Endothelial cell of umbilical vein (primary cell): ENCODE measurements at regions not wholly inside any gene's neighbourhood (a gene's known extent, or its start where the extent isn't known, plus 50 kb on each side); places are given as distances from the start of the nearest gene placed in this dataset.

Experiments
- BruUV-seq: library from RNA; stranded (reverse); fragments of 400-500 nt; replicated peaks from 2 replicates; lab custom pipeline; 2021; lab: Mats Ljungman, UMichigan
- CTCF ChIA-PET: fragments of 300-600, 350-600 bp; sonication (Branson Sonifier 250); formaldehyde crosslinking; loops from one replicate; lab custom pipeline; 2021; ENCODE audit warnings: antibody characterized with exemption, inconsistent platforms; lab: Charles Lee
- POLR2A ChIA-PET: fragments of 300-600, 350-600 bp; sonication (Branson Sonifier 250); formaldehyde crosslinking; loops from one replicate; lab custom pipeline; 2021; ENCODE audit warnings: antibody characterized with exemption, inconsistent platforms; lab: Charles Lee
- DNase-seq: peaks from one replicate; pipeline ENCODE4 v3.0.0-alpha.2; 2011; ENCODE audit warnings: low read depth, low spot score
- FAIRE-seq: peaks from 2 replicates; lab custom pipeline; 2011; peaks lifted over from hg19 to GRCh38; lab: Jason Lieb, UNC
- H2AFZ ChIP-seq: 2 replicates; pipeline ENCODE4 v1.6.0; 2012; ENCODE audit warnings: low read depth, low read length, control low read depth, inconsistent platforms
- H3K27ac ChIP-seq: 2 replicates; pipeline ENCODE4 v1.5.1; 2011; ENCODE audit warnings: low read depth, mild to moderate bottlenecking, control low read depth, low read length, moderate library complexity; ENCODE audit not compliant: insufficient read depth
- H3K27me3 ChIP-seq, 2 experiments: 2 replicates each; pipeline versions ENCODE4 v1.6.0 to v1.6.1; 2011; ENCODE audit warnings: low read length in 2 of 2, mixed read lengths in 1 of 2; ENCODE audit not compliant: control insufficient read depth in 2 of 2, insufficient read depth in 2 of 2
- H3K36me3 ChIP-seq, 2 experiments: 2 replicates in 1 of 2; 3 replicates in 1 of 2; pipeline ENCODE4 v1.5.1; 2011; ENCODE audit warnings: low read length in 2 of 2, mild to moderate bottlenecking in 1 of 2, moderate library complexity in 1 of 2; ENCODE audit not compliant: control insufficient read depth in 2 of 2, insufficient read depth in 2 of 2; ENCODE audit errors: extremely low read depth in 1 of 2
- H3K4me1 ChIP-seq: 3 replicates; pipeline ENCODE4 v1.5.1; 2011; ENCODE audit warnings: mild to moderate bottlenecking, low read length; ENCODE audit not compliant: control insufficient read depth, insufficient read depth; ENCODE audit errors: extremely low read depth
- H3K4me2 ChIP-seq: 2 replicates; pipeline ENCODE4 v1.6.1; 2011; ENCODE audit warnings: low read length, control low read depth, mixed read lengths; ENCODE audit not compliant: insufficient read depth
- H3K4me3 ChIP-seq, 3 experiments: fragments of 200-600 bp in 1 of 3; sonication (generic), shearing (Covaris generic) in 1 of 3; replicated peaks in 1 of 3; 2 replicates each; pipeline ENCODE4 v1.5.1; 2011 to 2016; ENCODE audit warnings: control low read depth in 3 of 3, low read length in 3 of 3, mild to moderate bottlenecking in 2 of 3, inconsistent platforms in 1 of 3, low read depth in 1 of 3, moderate library complexity in 1 of 3; ENCODE audit not compliant: insufficient read depth in 1 of 3
- H3K79me2 ChIP-seq: 2 replicates; pipeline ENCODE4 v1.6.0; 2012; ENCODE audit warnings: low read length, inconsistent platforms; ENCODE audit not compliant: control insufficient read depth, insufficient read depth
- H3K9ac ChIP-seq: replicated peaks from 2 replicates; pipeline ENCODE3; 2011; ENCODE audit warnings: low read length, control low read depth; ENCODE audit not compliant: insufficient read depth; ENCODE audit errors: extremely low read depth
- H3K9me1 ChIP-seq: replicated peaks from 3 replicates; pipeline ENCODE4 v1.6.0; 2011; ENCODE audit warnings: mild to moderate bottlenecking, low read length; ENCODE audit not compliant: control insufficient read depth, insufficient read depth; ENCODE audit errors: extremely low read depth
- H3K9me3 ChIP-seq: replicated peaks from 2 replicates; pipeline ENCODE4 v1.5.1; 2012; ENCODE audit warnings: low read length, inconsistent platforms; ENCODE audit not compliant: control insufficient read depth, insufficient read depth
- H4K20me1 ChIP-seq: replicated peaks from 2 replicates; pipeline ENCODE3; 2011; ENCODE audit warnings: mild to moderate bottlenecking, low read length; ENCODE audit not compliant: control insufficient read depth, insufficient read depth; ENCODE audit errors: extremely low read depth
- EZH2 ChIP-seq: IDR thresholded peaks from 2 replicates; pipeline ENCODE4 v1.6.1; 2012; ENCODE audit warnings: borderline replicate concordance, low read depth, mild to moderate bottlenecking, moderate library complexity, low read length, inconsistent platforms; ENCODE audit not compliant: severe bottlenecking
- FOS ChIP-seq: IDR thresholded peaks from 2 replicates; pipeline ENCODE4 v1.6.1; 2011; ENCODE audit warnings: mild to moderate bottlenecking, low read length, moderate library complexity, borderline replicate concordance; ENCODE audit not compliant: insufficient read depth
- GATA2 ChIP-seq: IDR thresholded peaks from 2 replicates; pipeline ENCODE4 v1.7.0; 2011; ENCODE audit warnings: low read depth, mild to moderate bottlenecking, moderate library complexity, mixed read lengths, low read length; ENCODE audit not compliant: insufficient read length, insufficient read depth
- JUN ChIP-seq: IDR thresholded peaks from 2 replicates; pipeline ENCODE4 v1.6.1; 2011; ENCODE audit warnings: borderline replicate concordance, low read depth; ENCODE audit not compliant: insufficient read length, insufficient read depth
- MYC ChIP-seq: IDR thresholded peaks from one replicate; pipeline ENCODE4 v1.6.1; 2011; ENCODE audit warnings: mild to moderate bottlenecking, low read depth, low read length
- POLR2A ChIP-seq: IDR thresholded peaks from 2 replicates; pipeline ENCODE4 v1.6.1; 2012; ENCODE audit warnings: low read depth, mild to moderate bottlenecking, control low read depth, low read length
- POLR2AphosphoS5 ChIP-seq: IDR thresholded peaks from 2 replicates; pipeline ENCODE4 v1.6.1; 2012; ENCODE audit warnings: low read depth, mild to moderate bottlenecking, control low read depth, low read length, moderate library complexity; ENCODE audit not compliant: insufficient read depth
- dilution Hi-C: fragments of 300-500 bp; cut with MboI; formaldehyde crosslinking; loops from one replicate; pipeline ENCODE4 v1.15.0; 2019; ENCODE audit warnings: low sequenced_read_pairs; ENCODE audit not compliant: extremely low pct_ligation_motif_present
- intact Hi-C: fragments of 100-400 bp; cut with micrococcal nuclease; formaldehyde crosslinking; loops from one replicate; pipeline ENCODE4 v1.10.0; 2022
- TF ChIP-seq, protein P1 (sequence below): IDR thresholded peaks from 2 replicates; pipeline ENCODE4 v1.6.1; 2011; ENCODE audit not compliant: insufficient read depth, insufficient read length
- TF ChIP-seq, protein P2 (sequence below), 2 donors: IDR thresholded peaks; 1 replicate in 1 of 2; 2 replicates in 1 of 2; pipeline ENCODE4 v1.5.1; 2011; ENCODE audit warnings: low read length in 2 of 2, mild to moderate bottlenecking in 2 of 2, moderate library complexity in 2 of 2, control low read depth in 1 of 2, inconsistent platforms in 1 of 2, low read depth in 1 of 2; ENCODE audit not compliant: insufficient read depth in 1 of 2; ENCODE audit errors: extremely low read depth in 1 of 2

DNA sequence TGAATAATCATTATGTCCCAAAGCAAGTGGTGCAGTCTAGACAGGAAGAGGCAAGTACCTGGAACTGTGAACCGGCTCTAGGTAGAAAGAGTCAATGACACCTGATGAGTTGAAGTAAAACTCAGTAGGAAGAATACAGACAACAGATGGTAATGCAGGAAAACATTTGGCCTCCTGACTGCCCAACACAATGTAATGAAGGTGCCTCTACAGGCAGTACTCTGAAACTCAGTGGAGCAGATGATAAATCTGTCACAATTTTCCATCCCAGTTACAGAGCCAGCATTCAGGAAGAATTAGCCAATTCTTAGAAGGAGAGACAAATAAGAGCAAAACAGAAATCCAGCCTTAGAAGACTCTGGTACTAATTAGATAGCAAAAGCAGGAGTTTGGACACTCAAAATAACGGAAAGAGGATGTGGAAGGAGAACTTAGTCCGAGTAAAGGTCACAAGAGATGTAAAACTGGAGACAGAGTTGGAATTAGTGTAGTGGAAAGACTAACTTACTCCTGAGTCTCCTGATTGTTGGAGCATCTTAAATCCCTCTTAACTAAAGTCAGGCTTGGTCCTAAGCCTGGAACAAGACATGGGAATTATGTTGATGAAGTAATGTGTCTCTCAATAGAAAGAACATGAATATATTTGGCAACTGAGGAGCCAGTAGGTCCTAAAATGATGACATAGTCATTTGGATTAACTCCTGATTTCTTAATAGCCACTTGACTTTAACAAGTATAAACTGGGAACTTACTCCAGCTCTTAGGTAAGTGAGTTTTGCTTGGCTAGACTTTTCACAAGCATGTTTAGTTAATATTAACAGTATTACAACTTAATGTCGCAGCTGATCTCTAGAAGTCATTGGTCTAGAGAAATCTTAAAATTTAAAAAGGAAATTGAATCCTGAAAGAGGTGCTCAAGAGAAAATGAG, 457.3 kb upstream of the MIR17HG start:
- intact Hi-C loops = no loop called here
- Histone ChIP-seq H3K4me1 (no peaks in the 10 kb centered on the region), H3K36me3 (no peaks in the 10 kb centered on the region), H4K20me1 (no peaks in the 10 kb centered on the region), H2AFZ (no peak overlapping the region), H3K27me3 (no peaks in the 10 kb centered on the region), H3K79me2 (no peaks in the 10 kb centered on the region), H3K9me3 (no peaks in the 10 kb centered on the region), H3K4me3 (no peak overlapping the region), H3K27ac (no peak overlapping the region), H3K9ac (no peak overlapping the region), H3K4me2 (no peak overlapping the region), H3K9me1 (no peaks in the 10 kb centered on the region)
- POLR2A ChIA-PET = no interaction called here
- no peak for DNase-seq
- dilution Hi-C loops = no loop called here
- CTCF ChIA-PET = no interaction called here
- no peak for FAIRE-seq
- TF ChIP-seq, protein P1, sequence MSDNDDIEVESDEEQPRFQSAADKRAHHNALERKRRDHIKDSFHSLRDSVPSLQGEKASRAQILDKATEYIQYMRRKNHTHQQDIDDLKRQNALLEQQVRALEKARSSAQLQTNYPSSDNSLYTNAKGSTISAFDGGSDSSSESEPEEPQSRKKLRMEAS = no peak
- TF ChIP-seq FOS = no peak
- no peak for TF ChIP-seq EZH2
- TF ChIP-seq JUN = no peak
- TF ChIP-seq POLR2A = no peak
- no peak for TF ChIP-seq GATA2
- TF ChIP-seq, protein P2, sequence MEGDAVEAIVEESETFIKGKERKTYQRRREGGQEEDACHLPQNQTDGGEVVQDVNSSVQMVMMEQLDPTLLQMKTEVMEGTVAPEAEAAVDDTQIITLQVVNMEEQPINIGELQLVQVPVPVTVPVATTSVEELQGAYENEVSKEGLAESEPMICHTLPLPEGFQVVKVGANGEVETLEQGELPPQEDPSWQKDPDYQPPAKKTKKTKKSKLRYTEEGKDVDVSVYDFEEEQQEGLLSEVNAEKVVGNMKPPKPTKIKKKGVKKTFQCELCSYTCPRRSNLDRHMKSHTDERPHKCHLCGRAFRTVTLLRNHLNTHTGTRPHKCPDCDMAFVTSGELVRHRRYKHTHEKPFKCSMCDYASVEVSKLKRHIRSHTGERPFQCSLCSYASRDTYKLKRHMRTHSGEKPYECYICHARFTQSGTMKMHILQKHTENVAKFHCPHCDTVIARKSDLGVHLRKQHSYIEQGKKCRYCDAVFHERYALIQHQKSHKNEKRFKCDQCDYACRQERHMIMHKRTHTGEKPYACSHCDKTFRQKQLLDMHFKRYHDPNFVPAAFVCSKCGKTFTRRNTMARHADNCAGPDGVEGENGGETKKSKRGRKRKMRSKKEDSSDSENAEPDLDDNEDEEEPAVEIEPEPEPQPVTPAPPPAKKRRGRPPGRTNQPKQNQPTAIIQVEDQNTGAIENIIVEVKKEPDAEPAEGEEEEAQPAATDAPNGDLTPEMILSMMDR (IDR thresholded peaks at IDR 0.05; ENCODE audit: extremely low read depth in 1 of 2, insufficient read depth in 1 of 2, low read depth in 1 of 2, low read length in 2 of 2) = no peak
- TF ChIP-seq POLR2AphosphoS5 = no peak
- no peak for TF ChIP-seq MYC
- BruUV-seq = no TSS peak
